ENCODE measurements at regions not wholly inside any gene's neighbourhood (a gene's known extent, or its start where the extent isn't known, plus 50 kb on each side); places are given as distances from the start of the nearest gene placed in this dataset.
A peak's percentile ranks its signal among the peaks of the same experiment; 100 is the strongest.

GRCh38 chr3:67109651-67110204, 111.6 kb downstream of the KBTBD8 start:
- peak; percentile 67 to 72 for TF ChIP-seq RAD21 (IDR thresholded peaks at IDR 0.05)
- TF ChIP-seq GABPA (IDR thresholded peaks at IDR 0.05 in 1 of 2, conservative IDR thresholded peaks at IDR 0.05 in 1 of 2): no peak
- TF ChIP-seq YY1 (IDR thresholded peaks at IDR 0.05): no peak
- no peak for TF ChIP-seq TAF1 (conservative IDR thresholded peaks at IDR 0.05)
- TF ChIP-seq EGR1 (IDR thresholded peaks at IDR 0.05; ENCODE audit: low read depth in 2 of 2): no peak
- no peak for TF ChIP-seq SP1 (IDR thresholded peaks at IDR 0.05)
- no peak for TF ChIP-seq FOXA2 (IDR thresholded peaks at IDR 0.05)
- TF ChIP-seq JUND (IDR thresholded peaks at IDR 0.05): no peak
- TF ChIP-seq, protein P1, sequence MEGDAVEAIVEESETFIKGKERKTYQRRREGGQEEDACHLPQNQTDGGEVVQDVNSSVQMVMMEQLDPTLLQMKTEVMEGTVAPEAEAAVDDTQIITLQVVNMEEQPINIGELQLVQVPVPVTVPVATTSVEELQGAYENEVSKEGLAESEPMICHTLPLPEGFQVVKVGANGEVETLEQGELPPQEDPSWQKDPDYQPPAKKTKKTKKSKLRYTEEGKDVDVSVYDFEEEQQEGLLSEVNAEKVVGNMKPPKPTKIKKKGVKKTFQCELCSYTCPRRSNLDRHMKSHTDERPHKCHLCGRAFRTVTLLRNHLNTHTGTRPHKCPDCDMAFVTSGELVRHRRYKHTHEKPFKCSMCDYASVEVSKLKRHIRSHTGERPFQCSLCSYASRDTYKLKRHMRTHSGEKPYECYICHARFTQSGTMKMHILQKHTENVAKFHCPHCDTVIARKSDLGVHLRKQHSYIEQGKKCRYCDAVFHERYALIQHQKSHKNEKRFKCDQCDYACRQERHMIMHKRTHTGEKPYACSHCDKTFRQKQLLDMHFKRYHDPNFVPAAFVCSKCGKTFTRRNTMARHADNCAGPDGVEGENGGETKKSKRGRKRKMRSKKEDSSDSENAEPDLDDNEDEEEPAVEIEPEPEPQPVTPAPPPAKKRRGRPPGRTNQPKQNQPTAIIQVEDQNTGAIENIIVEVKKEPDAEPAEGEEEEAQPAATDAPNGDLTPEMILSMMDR (IDR thresholded peaks at IDR 0.05; ENCODE audit: low read depth, low read length, missing input control): peak; percentile 56
- TF ChIP-seq ATF3 (IDR thresholded peaks at IDR 0.05): no peak
- TF ChIP-seq NR2F2 (IDR thresholded peaks at IDR 0.05): no peak
- TF ChIP-seq FOXA1 (IDR thresholded peaks at IDR 0.05): no peak
- no peak for TF ChIP-seq RXRA (IDR thresholded peaks at IDR 0.05)
- H3K27me3 ChIP-seq (ENCODE audit: control insufficient read depth in 4 of 4, insufficient read depth in 4 of 4, low read length in 3 of 4): no peaks in the 10 kb centered on the region
- H3K9me3 ChIP-seq (ENCODE audit: control insufficient read depth in 4 of 4, low read length in 3 of 4): no peaks in the 10 kb centered on the region
- no peaks in the 10 kb centered on the region for H3K36me3 ChIP-seq (ENCODE audit: control insufficient read depth in 4 of 4, insufficient read depth in 3 of 4, low read depth in 1 of 4, low read length in 3 of 4)
- H3K9ac ChIP-seq (ENCODE audit: low read depth in 1 of 2, low read length in 2 of 2): no peak overlapping the region
- DNase-seq (ENCODE audit: low spot score): no peak
- no peak overlapping the region for H3K27ac ChIP-seq (ENCODE audit: low read depth in 1 of 2, low read length in 2 of 2)
- H3K4me1 ChIP-seq (ENCODE audit: control insufficient read depth in 4 of 4, insufficient read depth in 4 of 4, low read length in 3 of 4): no peaks in the 10 kb centered on the region
- 30% methylated on average over 3 of the region's 3 CpGs for WGBS
- no peak overlapping the region for H3K4me3 ChIP-seq (ENCODE audit: low read depth in 1 of 3, low read length in 3 of 3)

- Histone ChIP-seq H3K27me3 (ENCODE audit: control insufficient read depth in 4 of 4, insufficient read depth in 4 of 4, low read length in 3 of 4) (no peaks in the 10 kb centered on the region), H3K4me3 (ENCODE audit: low read depth in 1 of 3, low read length in 3 of 3) (no peak overlapping the region), H3K4me1 (ENCODE audit: control insufficient read depth in 4 of 4, insufficient read depth in 4 of 4, low read length in 3 of 4) (no peaks in the 10 kb centered on the region), H3K27ac (ENCODE audit: low read depth in 1 of 2, low read length in 2 of 2) (no peak overlapping the region), H3K36me3 (ENCODE audit: control insufficient read depth in 4 of 4, insufficient read depth in 3 of 4, low read depth in 1 of 4, low read length in 3 of 4) (no peaks in the 10 kb centered on the region), H3K9ac (ENCODE audit: low read depth in 1 of 2, low read length in 2 of 2) (no peak overlapping the region), H3K9me3 (ENCODE audit: control insufficient read depth in 4 of 4, low read length in 3 of 4) (no peaks in the 10 kb centered on the region)
- no peak for TF ChIP-seq RXRA (IDR thresholded peaks at IDR 0.05)
- TF ChIP-seq RAD21 (IDR thresholded peaks at IDR 0.05): peak; percentile 94 to 95
- no peak for TF ChIP-seq HNF4A (conservative IDR thresholded peaks at IDR 0.05)
- TF ChIP-seq NR2F2 (IDR thresholded peaks at IDR 0.05): no peak
- TF ChIP-seq SP1 (IDR thresholded peaks at IDR 0.05): no peak
- peak; percentile 100 for TF ChIP-seq REST (IDR thresholded peaks at IDR 0.05)
- TF ChIP-seq JUND (IDR thresholded peaks at IDR 0.05): peak in 1 of 2 donors; percentile 55
- no peak for TF ChIP-seq FOXA2 (IDR thresholded peaks at IDR 0.05)
- TF ChIP-seq, protein P2, sequence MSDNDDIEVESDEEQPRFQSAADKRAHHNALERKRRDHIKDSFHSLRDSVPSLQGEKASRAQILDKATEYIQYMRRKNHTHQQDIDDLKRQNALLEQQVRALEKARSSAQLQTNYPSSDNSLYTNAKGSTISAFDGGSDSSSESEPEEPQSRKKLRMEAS (IDR thresholded peaks at IDR 0.05): no peak
- peak; percentile 7 for TF ChIP-seq FOXA1 (IDR thresholded peaks at IDR 0.05)
- TF ChIP-seq GABPA (IDR thresholded peaks at IDR 0.05 in 1 of 2, conservative IDR thresholded peaks at IDR 0.05 in 1 of 2): no peak
- TF ChIP-seq TAF1 (conservative IDR thresholded peaks at IDR 0.05): no peak
- no peak for TF ChIP-seq YY1 (IDR thresholded peaks at IDR 0.05)
- TF ChIP-seq, protein P1 (IDR thresholded peaks at IDR 0.05; ENCODE audit: low read depth, low read length, missing input control): peak; percentile 94
- no peak for TF ChIP-seq ATF3 (IDR thresholded peaks at IDR 0.05)
- TF ChIP-seq, protein P3, sequence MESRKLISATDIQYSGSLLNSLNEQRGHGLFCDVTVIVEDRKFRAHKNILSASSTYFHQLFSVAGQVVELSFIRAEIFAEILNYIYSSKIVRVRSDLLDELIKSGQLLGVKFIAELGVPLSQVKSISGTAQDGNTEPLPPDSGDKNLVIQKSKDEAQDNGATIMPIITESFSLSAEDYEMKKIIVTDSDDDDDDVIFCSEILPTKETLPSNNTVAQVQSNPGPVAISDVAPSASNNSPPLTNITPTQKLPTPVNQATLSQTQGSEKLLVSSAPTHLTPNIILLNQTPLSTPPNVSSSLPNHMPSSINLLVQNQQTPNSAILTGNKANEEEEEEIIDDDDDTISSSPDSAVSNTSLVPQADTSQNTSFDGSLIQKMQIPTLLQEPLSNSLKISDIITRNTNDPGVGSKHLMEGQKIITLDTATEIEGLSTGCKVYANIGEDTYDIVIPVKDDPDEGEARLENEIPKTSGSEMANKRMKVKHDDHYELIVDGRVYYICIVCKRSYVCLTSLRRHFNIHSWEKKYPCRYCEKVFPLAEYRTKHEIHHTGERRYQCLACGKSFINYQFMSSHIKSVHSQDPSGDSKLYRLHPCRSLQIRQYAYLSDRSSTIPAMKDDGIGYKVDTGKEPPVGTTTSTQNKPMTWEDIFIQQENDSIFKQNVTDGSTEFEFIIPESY (IDR thresholded peaks at IDR 0.05): no peak
- TF ChIP-seq EGR1 (IDR thresholded peaks at IDR 0.05; ENCODE audit: low read depth in 2 of 2): no peak
- TF ChIP-seq HNF4G (IDR thresholded peaks at IDR 0.05): no peak
- peak; percentile 80 for DNase-seq (ENCODE audit: low spot score)
- WGBS: 8% methylated on average over 6 of the region's 6 CpGs
Observed at GRCh38 chr3:67113802-67114407, 115.8 kb downstream of the KBTBD8 start.
